ENCODE measurements at regions not wholly inside any gene's neighbourhood (a gene's known extent, or its start where the extent isn't known, plus 50 kb on each side); places are given as distances from the start of the nearest gene placed in this dataset.

DNA sequence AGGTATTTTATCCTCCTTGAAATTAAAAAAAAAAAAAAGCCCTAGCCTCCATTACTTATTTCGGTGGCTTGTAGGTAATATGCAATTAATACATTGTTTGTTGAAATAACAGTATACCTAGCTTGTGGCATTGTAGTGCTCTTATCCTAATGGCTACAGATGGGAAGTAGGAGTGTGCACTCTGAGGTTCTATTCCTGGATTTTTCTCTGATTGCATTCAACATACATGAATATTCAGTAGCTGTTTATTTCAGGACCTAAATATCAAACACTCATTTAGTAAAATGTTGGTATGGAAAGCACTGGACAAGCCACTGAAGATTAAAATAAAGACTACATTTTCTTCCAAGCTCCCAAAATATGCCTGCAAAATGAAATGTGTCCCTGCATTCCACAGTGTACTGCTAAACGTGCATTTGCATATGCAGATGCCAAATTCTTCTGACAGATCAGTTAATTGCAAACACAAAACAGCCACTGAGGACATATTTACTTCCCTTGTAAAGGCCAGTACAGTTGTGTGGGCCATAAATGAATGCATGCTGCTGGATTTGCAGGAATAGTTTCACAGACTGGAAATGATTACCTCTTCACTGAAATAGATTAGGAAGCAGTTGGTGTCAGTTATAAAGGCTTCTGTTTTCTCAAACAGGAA lies 826.1 kb downstream of the PRELID2 start:
- TF ChIP-seq EZH2 (IDR thresholded peaks at IDR 0.05; ENCODE audit: borderline replicate concordance, low read depth, low read length, severe bottlenecking) = no peak
- TF ChIP-seq, protein P1, sequence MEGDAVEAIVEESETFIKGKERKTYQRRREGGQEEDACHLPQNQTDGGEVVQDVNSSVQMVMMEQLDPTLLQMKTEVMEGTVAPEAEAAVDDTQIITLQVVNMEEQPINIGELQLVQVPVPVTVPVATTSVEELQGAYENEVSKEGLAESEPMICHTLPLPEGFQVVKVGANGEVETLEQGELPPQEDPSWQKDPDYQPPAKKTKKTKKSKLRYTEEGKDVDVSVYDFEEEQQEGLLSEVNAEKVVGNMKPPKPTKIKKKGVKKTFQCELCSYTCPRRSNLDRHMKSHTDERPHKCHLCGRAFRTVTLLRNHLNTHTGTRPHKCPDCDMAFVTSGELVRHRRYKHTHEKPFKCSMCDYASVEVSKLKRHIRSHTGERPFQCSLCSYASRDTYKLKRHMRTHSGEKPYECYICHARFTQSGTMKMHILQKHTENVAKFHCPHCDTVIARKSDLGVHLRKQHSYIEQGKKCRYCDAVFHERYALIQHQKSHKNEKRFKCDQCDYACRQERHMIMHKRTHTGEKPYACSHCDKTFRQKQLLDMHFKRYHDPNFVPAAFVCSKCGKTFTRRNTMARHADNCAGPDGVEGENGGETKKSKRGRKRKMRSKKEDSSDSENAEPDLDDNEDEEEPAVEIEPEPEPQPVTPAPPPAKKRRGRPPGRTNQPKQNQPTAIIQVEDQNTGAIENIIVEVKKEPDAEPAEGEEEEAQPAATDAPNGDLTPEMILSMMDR (IDR thresholded peaks at IDR 0.05; ENCODE audit: borderline replicate concordance, extremely low read depth, low read length, poor library complexity, severe bottlenecking) = no peak
